Endodermal cell (in vitro differentiated cells): ENCODE measurements at regions not wholly inside any gene's neighbourhood (a gene's known extent, or its start where the extent isn't known, plus 50 kb on each side); places are given as distances from the start of the nearest gene placed in this dataset.

Source experiments
- DNase-seq: peaks from one replicate; pipeline ENCODE4 v3.0.0-alpha.2; 2017
- H3K27ac ChIP-seq: 2 replicates; pipeline ENCODE4 v1.5.1; 2013; ENCODE audit warnings: mild to moderate bottlenecking, low read depth, low read length, moderate library complexity
- H3K27me3 ChIP-seq: 2 replicates; pipeline ENCODE4 v1.6.1; 2013; ENCODE audit warnings: mild to moderate bottlenecking, low read length, moderate library complexity; ENCODE audit not compliant: insufficient read depth, control insufficient read depth, poor library complexity, severe bottlenecking
- H3K36me3 ChIP-seq: 2 replicates; pipeline ENCODE4 v1.7.0; 2013; ENCODE audit warnings: mild to moderate bottlenecking, low read length, moderate library complexity; ENCODE audit not compliant: control insufficient read depth, insufficient read depth
- H3K4me1 ChIP-seq: one replicate; pipeline ENCODE4 v1.7.0; 2013; ENCODE audit warnings: low read length; ENCODE audit not compliant: control insufficient read depth, insufficient read depth
- H3K4me3 ChIP-seq: 2 replicates; pipeline ENCODE4 v1.5.1; 2013; ENCODE audit warnings: mild to moderate bottlenecking, low read length, moderate library complexity
- H3K9ac ChIP-seq: 2 replicates; pipeline ENCODE4 v1.6.1; 2013; ENCODE audit warnings: mild to moderate bottlenecking, low read length, moderate library complexity; ENCODE audit not compliant: poor library complexity, severe bottlenecking; ENCODE audit errors: extremely low read depth
- H3K9me3 ChIP-seq: 2 replicates; pipeline ENCODE4 v1.6.1; 2013; ENCODE audit warnings: mild to moderate bottlenecking, low read length, moderate library complexity; ENCODE audit not compliant: control insufficient read depth
- H3K27ac Mint-ChIP-seq: 2 replicates; pipeline ENCODE4 v1.8.0; 2020; ENCODE audit warnings: mixed read lengths
- H3K27me3 Mint-ChIP-seq: 2 replicates; pipeline ENCODE4 v1.8.0; 2021; ENCODE audit warnings: mild to moderate bottlenecking, mixed read lengths; ENCODE audit not compliant: insufficient read depth
- H3K36me3 Mint-ChIP-seq: 2 replicates; pipeline ENCODE4 v1.8.0; 2020; ENCODE audit warnings: low read depth, mixed read lengths
- H3K4me1 Mint-ChIP-seq: 2 replicates; pipeline ENCODE4 v1.8.0; 2020; ENCODE audit warnings: mixed read lengths
- H3K4me3 Mint-ChIP-seq: 2 replicates; pipeline ENCODE4 v1.8.0; 2020; ENCODE audit warnings: mild to moderate bottlenecking, moderate library complexity, mixed read lengths
- H3K9me3 Mint-ChIP-seq: 2 replicates; pipeline ENCODE4 v1.8.0; 2020; ENCODE audit warnings: mild to moderate bottlenecking, mixed read lengths
- CTCF ChIP-seq: fragments of 200-600 bp; sonication (generic); conservative IDR thresholded peaks from 2 replicates; pipeline ENCODE4 v1.5.0; 2021; ENCODE audit warnings: antibody characterized with exemption, mild to moderate bottlenecking
- WGBS, 2 experiments: methylation state at CpG; one replicate each; pipeline versions ENCODE4 v1.1.5 to v1.1.7; 2013; ENCODE audit warnings: missing lambda C conversion rate in 2 of 2, mixed read lengths in 1 of 2; ENCODE audit not compliant: insufficient coverage in 1 of 2, insufficient read length in 1 of 2; 5-methylcytosine and 5-hydroxymethylcytosine counted together

- Histone ChIP-seq H3K4me1 (no peaks in the 10 kb centered on the region), H3K36me3 (no peaks in the 10 kb centered on the region), H3K9ac (no peak overlapping the region), H3K4me3 (no peak overlapping the region), H3K27me3 (no peaks in the 10 kb centered on the region), H3K27ac (no peak overlapping the region), H3K9me3 (no peaks in the 10 kb centered on the region)
- Mint-ChIP-seq H3K27ac (no peak overlapping the region), H3K9me3 (peaks cover under 1% of the 10 kb centered on the region), H3K4me3 (no peak overlapping the region), H3K36me3 (no peaks in the 10 kb centered on the region), H3K4me1 (no peaks in the 10 kb centered on the region), H3K27me3 (no peaks in the 10 kb centered on the region)
- TF ChIP-seq CTCF, result no peak
- WGBS, 2 experiments, result 90% methylated on average over 1 of the region's 1 CpG; no CpG with 5 or more reads in 1 of the 2 experiments
- DNase-seq, result no peak
Observed at GRCh38 chr5:136836093-136836492, 470.7 kb upstream of the TRPC7 start.

GRCh38 chr5:136820848-136821247 is 455.5 kb upstream of the TRPC7 start:
- no peaks in the 10 kb centered on the region for H3K36me3 Mint-ChIP-seq

GRCh38 chr5:136819526-136820302 is 454.4 kb upstream of the TRPC7 start:
- Mint-ChIP-seq H3K4me3 (no peak overlapping the region), H3K9me3 (peaks cover 6% of the 10 kb centered on the region), H3K27me3 (no peaks in the 10 kb centered on the region), H3K27ac (no peak overlapping the region), H3K36me3 (no peaks in the 10 kb centered on the region), H3K4me1 (no peaks in the 10 kb centered on the region)
- Histone ChIP-seq H3K4me3 (no peak overlapping the region), H3K27me3 (no peaks in the 10 kb centered on the region), H3K27ac (no peak overlapping the region), H3K9me3 (no peaks in the 10 kb centered on the region), H3K36me3 (no peaks in the 10 kb centered on the region), H3K4me1 (no peaks in the 10 kb centered on the region), H3K9ac (no peak overlapping the region)
- peak; percentile 60 for TF ChIP-seq CTCF
- DNase-seq, result no peak
- WGBS, 2 experiments, result 97 to 100% methylated on average over 1 of the region's 1 CpG

More at GRCh38 chr5:136820848-136821247, 455.5 kb upstream of the TRPC7 start:
- DNase-seq, result no peak
- 95% methylated on average over 1 of the region's 1 CpG; no CpG with 5 or more reads in 1 of the 2 experiments for WGBS, 2 experiments
- Mint-ChIP-seq H3K27ac (no peak overlapping the region), H3K4me1 (no peaks in the 10 kb centered on the region), H3K27me3 (no peaks in the 10 kb centered on the region), H3K9me3 (peaks cover 9% of the 10 kb centered on the region), H3K4me3 (no peak overlapping the region)
- Histone ChIP-seq H3K9me3 (no peaks in the 10 kb centered on the region), H3K36me3 (no peaks in the 10 kb centered on the region), H3K27ac (no peak overlapping the region), H3K27me3 (no peaks in the 10 kb centered on the region), H3K9ac (no peak overlapping the region), H3K4me1 (no peaks in the 10 kb centered on the region), H3K4me3 (no peak overlapping the region)
- TF ChIP-seq CTCF, result no peak
